Testis (tissue), 2 donors: ENCODE measurements at regions not wholly inside any gene's neighbourhood (a gene's known extent, or its start where the extent isn't known, plus 50 kb on each side); places are given as distances from the start of the nearest gene placed in this dataset.

ENCODE experiments used
- CTCF ChIP-seq, 3 experiments: fragments of 450-650 bp in 2 of 3; fragments of 200-600 bp in 1 of 3; sonication (generic) in 1 of 3; IDR thresholded peaks; one replicate each; pipeline ENCODE4 v1.5.1; 2016 to 2019; ENCODE audit warnings: antibody characterized with exemption in 3 of 3, mild to moderate bottlenecking in 2 of 3, moderate library complexity in 1 of 3
- POLR2A ChIP-seq: fragments of 450-650 bp; IDR thresholded peaks from one replicate; pipeline ENCODE4 v1.6.1; 2017; ENCODE audit warnings: antibody characterized with exemption, mild to moderate bottlenecking, moderate library complexity

GRCh38 chr15:66936861-66937582, 128.4 kb upstream of the SMAD3 start:
- TF ChIP-seq POLR2A = no peak
- no peak for TF ChIP-seq CTCF (IDR thresholded peaks at IDR 0.05)
